ENCODE measurements at regions not wholly inside any gene's neighbourhood (a gene's known extent, or its start where the extent isn't known, plus 50 kb on each side); places are given as distances from the start of the nearest gene placed in this dataset.
"Not testable (repeated sequence)": the region's sequence is repeated elsewhere in the genome, so short reads cannot be mapped to it uniquely, and the experiment has no call there.

DNA sequence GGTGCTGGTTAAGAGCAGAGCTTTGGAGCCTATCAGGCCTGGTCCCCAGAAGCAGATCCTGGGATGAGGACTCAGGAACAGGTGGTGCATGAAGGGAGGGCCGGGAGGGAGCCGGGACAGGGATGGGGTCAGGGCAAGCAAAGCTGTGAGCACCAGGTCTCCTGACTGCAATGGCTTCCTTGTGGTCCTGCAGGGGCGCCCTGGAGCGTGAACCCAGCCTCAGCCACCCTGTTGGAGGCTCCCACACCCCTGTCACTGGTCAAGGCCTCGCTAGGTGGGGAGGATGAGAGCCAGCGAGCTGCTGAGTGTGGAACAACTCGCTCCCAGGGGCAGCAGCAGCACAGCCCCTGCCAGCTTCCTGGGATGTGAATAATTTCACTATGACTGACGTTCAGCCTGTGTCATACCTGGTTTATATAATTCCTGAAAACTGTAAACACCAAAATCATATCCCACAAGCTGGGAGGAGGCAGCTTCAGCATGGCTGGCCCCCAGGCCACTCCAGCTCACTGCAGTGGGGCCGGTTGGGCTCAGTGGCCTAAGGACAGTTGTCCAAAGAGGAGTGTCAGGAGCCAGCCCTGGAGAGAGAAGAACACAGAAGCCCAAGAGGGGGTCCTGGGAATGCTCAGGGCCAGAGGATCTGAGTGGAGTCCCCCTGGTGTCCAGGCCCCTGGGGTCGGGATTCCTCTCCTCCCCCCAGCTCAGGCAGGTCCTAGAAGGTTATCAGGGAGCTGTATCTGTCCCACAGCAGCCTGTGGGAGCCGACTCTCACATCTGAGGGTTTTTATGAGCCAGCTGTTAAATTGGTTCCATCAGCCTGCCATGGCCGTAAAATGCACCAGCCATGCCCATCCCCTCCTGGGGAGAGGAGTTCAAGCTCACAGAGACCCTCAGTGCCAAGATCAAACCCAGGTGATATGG lies 272.9 kb downstream of the ADGRD1 start:
- Histone ChIP-seq H3K79me2 (replicated peaks; ENCODE audit: insufficient read depth, low read length) (no peaks in the 10 kb centered on the region), H3K9me3 (ENCODE audit: low read length) (no peaks in the 10 kb centered on the region), H3K27ac (ENCODE audit: low read length) (no peak overlapping the region), H3F3A (ENCODE audit: insufficient read depth, low read length, poor library complexity, severe bottlenecking) (no peaks in the 10 kb centered on the region), H3K9me2 (ENCODE audit: insufficient read depth, low read length) (no peaks in the 10 kb centered on the region), H3K36me3 (ENCODE audit: insufficient read depth, low read length) (no peaks in the 10 kb centered on the region), H3K4me2 (ENCODE audit: low read length) (no peak overlapping the region), H2AFZ (ENCODE audit: low read depth, low read length) (no peak overlapping the region), H3K9ac (ENCODE audit: low read length) (no peak overlapping the region), H3K27me3 (ENCODE audit: insufficient read depth, low read depth, low read length) (no peaks in the 10 kb centered on the region), H4K20me1 (ENCODE audit: insufficient read depth) (no peaks in the 10 kb centered on the region), H3K4me3 (ENCODE audit: low read length) (no peak overlapping the region)
- TF ChIP-seq, protein P1, sequence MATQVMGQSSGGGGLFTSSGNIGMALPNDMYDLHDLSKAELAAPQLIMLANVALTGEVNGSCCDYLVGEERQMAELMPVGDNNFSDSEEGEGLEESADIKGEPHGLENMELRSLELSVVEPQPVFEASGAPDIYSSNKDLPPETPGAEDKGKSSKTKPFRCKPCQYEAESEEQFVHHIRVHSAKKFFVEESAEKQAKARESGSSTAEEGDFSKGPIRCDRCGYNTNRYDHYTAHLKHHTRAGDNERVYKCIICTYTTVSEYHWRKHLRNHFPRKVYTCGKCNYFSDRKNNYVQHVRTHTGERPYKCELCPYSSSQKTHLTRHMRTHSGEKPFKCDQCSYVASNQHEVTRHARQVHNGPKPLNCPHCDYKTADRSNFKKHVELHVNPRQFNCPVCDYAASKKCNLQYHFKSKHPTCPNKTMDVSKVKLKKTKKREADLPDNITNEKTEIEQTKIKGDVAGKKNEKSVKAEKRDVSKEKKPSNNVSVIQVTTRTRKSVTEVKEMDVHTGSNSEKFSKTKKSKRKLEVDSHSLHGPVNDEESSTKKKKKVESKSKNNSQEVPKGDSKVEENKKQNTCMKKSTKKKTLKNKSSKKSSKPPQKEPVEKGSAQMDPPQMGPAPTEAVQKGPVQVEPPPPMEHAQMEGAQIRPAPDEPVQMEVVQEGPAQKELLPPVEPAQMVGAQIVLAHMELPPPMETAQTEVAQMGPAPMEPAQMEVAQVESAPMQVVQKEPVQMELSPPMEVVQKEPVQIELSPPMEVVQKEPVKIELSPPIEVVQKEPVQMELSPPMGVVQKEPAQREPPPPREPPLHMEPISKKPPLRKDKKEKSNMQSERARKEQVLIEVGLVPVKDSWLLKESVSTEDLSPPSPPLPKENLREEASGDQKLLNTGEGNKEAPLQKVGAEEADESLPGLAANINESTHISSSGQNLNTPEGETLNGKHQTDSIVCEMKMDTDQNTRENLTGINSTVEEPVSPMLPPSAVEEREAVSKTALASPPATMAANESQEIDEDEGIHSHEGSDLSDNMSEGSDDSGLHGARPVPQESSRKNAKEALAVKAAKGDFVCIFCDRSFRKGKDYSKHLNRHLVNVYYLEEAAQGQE (IDR thresholded peaks at IDR 0.05; ENCODE audit: borderline replicate concordance) = no peak
- no peak for TF ChIP-seq POLR2AphosphoS5 (IDR thresholded peaks at IDR 0.05)
- no peak for TF ChIP-seq EP300 (conservative IDR thresholded peaks at IDR 0.05; ENCODE audit: poor library complexity, severe bottlenecking)
- TF ChIP-seq EZH2 (IDR thresholded peaks at IDR 0.05; ENCODE audit: borderline replicate concordance, insufficient read depth, low read length, poor library complexity, severe bottlenecking) = no peak
- TF ChIP-seq RAD21 (conservative IDR thresholded peaks at IDR 0.05) = no peak
- TF ChIP-seq MXI1 (conservative IDR thresholded peaks at IDR 0.05; ENCODE audit: poor library complexity, severe bottlenecking) = no peak
- TF ChIP-seq, protein P2, sequence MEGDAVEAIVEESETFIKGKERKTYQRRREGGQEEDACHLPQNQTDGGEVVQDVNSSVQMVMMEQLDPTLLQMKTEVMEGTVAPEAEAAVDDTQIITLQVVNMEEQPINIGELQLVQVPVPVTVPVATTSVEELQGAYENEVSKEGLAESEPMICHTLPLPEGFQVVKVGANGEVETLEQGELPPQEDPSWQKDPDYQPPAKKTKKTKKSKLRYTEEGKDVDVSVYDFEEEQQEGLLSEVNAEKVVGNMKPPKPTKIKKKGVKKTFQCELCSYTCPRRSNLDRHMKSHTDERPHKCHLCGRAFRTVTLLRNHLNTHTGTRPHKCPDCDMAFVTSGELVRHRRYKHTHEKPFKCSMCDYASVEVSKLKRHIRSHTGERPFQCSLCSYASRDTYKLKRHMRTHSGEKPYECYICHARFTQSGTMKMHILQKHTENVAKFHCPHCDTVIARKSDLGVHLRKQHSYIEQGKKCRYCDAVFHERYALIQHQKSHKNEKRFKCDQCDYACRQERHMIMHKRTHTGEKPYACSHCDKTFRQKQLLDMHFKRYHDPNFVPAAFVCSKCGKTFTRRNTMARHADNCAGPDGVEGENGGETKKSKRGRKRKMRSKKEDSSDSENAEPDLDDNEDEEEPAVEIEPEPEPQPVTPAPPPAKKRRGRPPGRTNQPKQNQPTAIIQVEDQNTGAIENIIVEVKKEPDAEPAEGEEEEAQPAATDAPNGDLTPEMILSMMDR (IDR thresholded peaks at IDR 0.05; ENCODE audit: poor library complexity, severe bottlenecking) = no peak
- TF ChIP-seq TAF1 (IDR thresholded peaks at IDR 0.05; ENCODE audit: low read depth) = no peak
- no peak for TF ChIP-seq SMC3 (conservative IDR thresholded peaks at IDR 0.05; ENCODE audit: poor library complexity)

DNA sequence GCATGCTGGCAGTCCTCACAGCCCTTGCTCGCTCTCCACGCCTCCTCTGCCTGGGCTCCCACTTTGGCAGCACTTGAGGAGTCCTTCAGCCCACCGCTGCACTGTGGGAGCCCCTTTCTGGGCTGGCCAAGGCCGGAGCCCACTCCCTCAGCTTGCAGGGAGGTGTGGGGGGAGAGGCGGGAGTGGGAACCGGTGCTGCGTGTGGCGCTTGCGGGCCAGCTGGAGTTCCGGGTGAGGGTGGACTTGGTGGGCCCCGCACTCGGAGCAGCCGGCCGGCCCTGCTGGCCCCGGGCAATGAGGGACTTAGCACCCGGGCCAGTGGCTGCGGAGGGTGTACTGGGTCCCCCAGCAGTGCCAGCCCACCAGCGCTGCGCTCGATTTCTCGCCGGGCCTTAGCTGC lies 273.9 kb downstream of the ADGRD1 start:
- H2AFZ ChIP-seq (ENCODE audit: low read depth, low read length); H3K79me2 ChIP-seq (replicated peaks; ENCODE audit: insufficient read depth, low read length); H3K4me2 ChIP-seq (ENCODE audit: low read length); H3K4me3 ChIP-seq (ENCODE audit: low read length); H3K36me3 ChIP-seq (ENCODE audit: insufficient read depth, low read length); H3F3A ChIP-seq (ENCODE audit: insufficient read depth, low read length, poor library complexity, severe bottlenecking); H3K9me2 ChIP-seq (ENCODE audit: insufficient read depth, low read length); H3K9ac ChIP-seq (ENCODE audit: low read length); H3K9me3 ChIP-seq (ENCODE audit: low read length); H3K27ac ChIP-seq (ENCODE audit: low read length); H3K27me3 ChIP-seq (ENCODE audit: insufficient read depth, low read depth, low read length); H4K20me1 ChIP-seq (ENCODE audit: insufficient read depth): not testable (repeated sequence)

DNA sequence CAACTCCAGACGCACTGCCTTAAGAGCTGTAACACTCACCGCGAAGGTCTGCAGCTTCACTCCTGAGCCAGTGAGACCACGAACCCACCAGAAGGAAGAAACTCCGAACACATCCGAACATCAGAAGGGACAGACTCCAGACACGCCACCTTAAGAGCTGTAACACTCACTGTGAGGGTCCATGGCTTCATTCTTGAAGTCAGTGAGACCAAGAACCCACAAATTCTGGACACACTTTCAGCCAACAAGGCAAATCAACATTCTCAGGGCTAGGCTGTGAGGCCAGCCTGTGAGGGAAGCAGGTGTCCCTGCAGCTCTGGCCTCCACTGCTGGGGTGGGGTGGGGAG lies 275.3 kb downstream of the ADGRD1 start:
- not testable (repeated sequence) for H3K4me3 ChIP-seq (ENCODE audit: low read length); H4K20me1 ChIP-seq (ENCODE audit: insufficient read depth); H3K9ac ChIP-seq (ENCODE audit: low read length); H3K27ac ChIP-seq (ENCODE audit: low read length); H3F3A ChIP-seq (ENCODE audit: insufficient read depth, low read length, poor library complexity, severe bottlenecking); H3K79me2 ChIP-seq (replicated peaks; ENCODE audit: insufficient read depth, low read length); H3K27me3 ChIP-seq (ENCODE audit: insufficient read depth, low read depth, low read length); H2AFZ ChIP-seq (ENCODE audit: low read depth, low read length); H3K9me3 ChIP-seq (ENCODE audit: low read length); H3K9me2 ChIP-seq (ENCODE audit: insufficient read depth, low read length); H3K36me3 ChIP-seq (ENCODE audit: insufficient read depth, low read length); H3K4me2 ChIP-seq (ENCODE audit: low read length)

Measured in neural cell (in vitro differentiated cells).